HepG2 (cell line): ENCODE measurements at regions not wholly inside any gene's neighbourhood (a gene's known extent, or its start where the extent isn't known, plus 50 kb on each side); places are given as distances from the start of the nearest gene placed in this dataset.

Experiments
- CEBPB ChIP-seq: IDR thresholded peaks from 2 replicates; pipeline ENCODE4 v1.6.1; 2011; ENCODE audit warnings: low read depth, low read length, improper control_type of control experiment, borderline replicate concordance
- CSRNP2 ChIP-seq: sonication (generic); formaldehyde crosslinking; conservative IDR thresholded peaks from 2 replicates; pipeline ENCODE4 v1.8.0; 2022; ENCODE audit warnings: low read depth, missing genetic modification reagents
- HDAC1 ChIP-seq: sonication (generic); formaldehyde crosslinking; IDR thresholded peaks from 2 replicates; pipeline ENCODE4 v1.5.1; 2020; ENCODE audit warnings: mild to moderate bottlenecking, missing genetic modification reagents
- PCBP1 ChIP-seq: fragments of 200-400 bp; formaldehyde crosslinking; IDR thresholded peaks from 2 replicates; pipeline ENCODE4 v1.6.1; 2017; ENCODE audit warnings: mild to moderate bottlenecking, low read depth, low read length, borderline replicate concordance
- POLR2AphosphoS5 ChIP-seq: IDR thresholded peaks from 2 replicates; pipeline ENCODE4 v1.6.1; 2012; ENCODE audit warnings: low read depth, low read length
- THAP8 ChIP-seq: sonication (generic); formaldehyde crosslinking; IDR thresholded peaks from 2 replicates; pipeline ENCODE4 v1.5.1; 2020; ENCODE audit warnings: missing genetic modification reagents, mild to moderate bottlenecking, borderline replicate concordance
- ZNF354B ChIP-seq: sonication (generic); formaldehyde crosslinking; IDR thresholded peaks from 2 replicates; pipeline ENCODE4 v1.8.0; 2022; ENCODE audit warnings: mild to moderate bottlenecking, missing genetic modification reagents
- TF ChIP-seq, protein P1 (sequence below): sonication (generic); formaldehyde crosslinking; IDR thresholded peaks from 2 replicates; pipeline ENCODE4 v1.8.1; 2023; ENCODE audit warnings: mild to moderate bottlenecking, missing genetic modification reagents, borderline replicate concordance

DNA sequence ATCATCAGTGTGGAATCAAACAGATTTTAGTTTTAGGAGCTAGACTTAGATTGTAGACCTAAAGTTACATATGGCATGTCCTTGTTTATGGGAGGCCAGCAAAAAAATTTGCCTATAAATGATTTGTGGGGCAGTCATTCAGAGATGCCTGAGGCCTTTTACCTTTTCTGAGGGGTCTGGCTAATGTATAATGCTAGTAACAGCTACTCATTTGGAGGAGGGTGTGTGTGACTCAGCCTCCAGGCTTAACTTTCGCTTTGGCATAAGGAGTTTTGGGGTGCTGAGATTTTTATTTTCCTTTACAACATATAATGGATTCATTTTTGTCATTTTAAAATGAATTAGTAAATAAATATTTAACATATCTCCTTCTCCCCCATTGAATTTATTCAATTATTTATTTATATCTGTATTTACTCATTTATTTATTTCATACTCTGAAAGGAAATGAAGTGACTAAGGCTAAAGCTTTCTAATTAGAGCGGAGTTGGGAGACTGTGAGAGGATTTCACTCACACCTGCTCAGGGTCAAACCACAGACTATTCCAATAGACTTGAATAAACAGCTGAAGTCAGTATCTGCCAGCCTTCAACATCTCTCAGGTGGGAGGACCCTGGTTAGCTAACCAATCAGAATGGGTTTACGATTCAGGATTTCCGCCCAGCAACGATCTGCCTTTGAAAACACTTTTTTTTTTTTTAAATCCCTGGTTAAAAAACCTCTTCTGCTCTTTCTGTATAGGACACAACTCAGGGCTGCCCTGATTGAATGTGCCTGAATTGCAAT is 487.5 kb upstream of the SGCD start:
- TF ChIP-seq CSRNP2 (no peak), CEBPB (no peak), POLR2AphosphoS5 (no peak), ZNF354B (CRISPR knock-in tag) (no peak), THAP8 (CRISPR knock-in tag) (no peak), HDAC1 (CRISPR knock-in tag) (no peak), PCBP1 (no peak)
- TF ChIP-seq, protein P1, sequence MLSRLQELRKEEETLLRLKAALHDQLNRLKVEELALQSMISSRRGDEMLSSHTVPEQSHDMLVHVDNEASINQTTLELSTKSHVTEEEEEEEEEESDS (CRISPR knock-in tag), result no peak
